Mesenteric fat pad (tissue), 1 donor: ENCODE measurements at regions not wholly inside any gene's neighbourhood (a gene's known extent, or its start where the extent isn't known, plus 50 kb on each side); places are given as distances from the start of the nearest gene placed in this dataset.
"Not testable (repeated sequence)": the region's sequence is repeated elsewhere in the genome, so short reads cannot be mapped to it uniquely, and the experiment has no call there.

Source experiments
- DNase-seq: peaks from one replicate; pipeline ENCODE4 v3.0.0-alpha.2; 2020; ENCODE audit warnings: low spot score
- donor health status: DM: yes; HTN: yes; CAD: no.

DNA sequence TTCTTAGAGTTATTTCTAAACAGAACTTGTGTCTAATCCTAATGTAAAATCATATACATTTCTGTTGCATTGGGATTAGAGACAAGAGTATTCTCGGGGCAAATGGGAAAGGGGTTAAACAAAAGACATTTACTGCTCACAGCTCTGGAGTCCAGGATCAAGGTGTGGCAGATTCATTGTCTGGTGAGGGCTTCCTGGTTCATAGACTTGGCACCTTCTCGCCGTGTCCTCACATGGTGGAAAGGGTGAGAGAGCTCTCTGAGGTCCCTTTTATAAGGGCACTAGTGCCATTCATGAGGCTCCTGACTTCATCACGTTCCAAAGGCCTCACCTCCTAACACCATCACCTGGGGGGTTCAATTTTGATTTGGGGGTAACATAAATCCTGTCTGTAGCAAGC is 90.3 kb upstream of the PRKX start:
- DNase-seq, result no peak

GRCh38 chrX:3803305-3803704 is 89.9 kb upstream of the PRKX start:
- DNase-seq, result no peak

DNA sequence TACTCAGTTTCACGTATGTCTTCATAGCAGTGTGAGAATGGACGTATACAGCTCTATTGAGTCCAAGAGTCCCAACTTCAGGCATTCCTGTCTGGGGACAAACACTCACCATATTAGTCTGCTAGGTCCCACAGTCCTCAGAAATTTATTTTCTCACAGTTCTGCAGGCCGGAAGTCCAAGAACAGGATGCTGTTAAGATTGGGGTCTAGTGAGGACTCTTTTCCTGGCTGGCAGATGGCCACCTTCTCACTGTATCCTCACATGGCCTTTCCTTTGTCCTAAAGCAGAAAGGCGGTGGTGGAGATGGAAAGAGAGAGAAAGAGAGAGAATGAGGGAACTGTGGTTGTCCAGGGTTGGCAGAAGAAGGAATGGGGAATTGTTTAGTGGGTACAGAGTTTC is 82.0 kb upstream of the PRKX start:
- DNase-seq, result not testable (repeated sequence)

GRCh38 chrX:3791449-3791848 is 78.0 kb upstream of the PRKX start:
- DNase-seq, result no peak

GRCh38 chrX:3788494-3789233 is 75.2 kb upstream of the PRKX start:
- DNase-seq, result no peak

DNA sequence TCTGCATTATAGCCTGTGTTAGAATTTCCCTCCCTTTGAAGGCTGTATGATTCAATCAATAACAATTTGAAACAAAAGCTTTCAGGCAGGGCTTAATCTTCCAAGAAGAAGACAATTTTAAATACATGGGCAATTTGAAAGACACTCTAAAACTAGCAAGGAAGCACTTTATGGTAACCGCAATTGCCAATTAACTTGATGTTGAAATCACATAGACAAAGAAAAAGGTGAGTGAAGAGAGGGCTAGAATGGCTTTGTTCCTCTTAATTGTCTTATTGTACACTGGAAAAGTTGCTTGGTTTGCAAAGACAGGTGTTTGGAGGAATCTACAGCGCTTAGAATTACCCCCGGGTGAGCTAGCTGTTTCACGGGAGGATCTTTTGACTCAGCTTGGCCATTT is 74.4 kb upstream of the PRKX start:
- no peak for DNase-seq

- DNase-seq, result not testable (repeated sequence)
These were observed 72.4 kb upstream of the PRKX start for GRCh38 chrX:3785822-3786221.

DNA sequence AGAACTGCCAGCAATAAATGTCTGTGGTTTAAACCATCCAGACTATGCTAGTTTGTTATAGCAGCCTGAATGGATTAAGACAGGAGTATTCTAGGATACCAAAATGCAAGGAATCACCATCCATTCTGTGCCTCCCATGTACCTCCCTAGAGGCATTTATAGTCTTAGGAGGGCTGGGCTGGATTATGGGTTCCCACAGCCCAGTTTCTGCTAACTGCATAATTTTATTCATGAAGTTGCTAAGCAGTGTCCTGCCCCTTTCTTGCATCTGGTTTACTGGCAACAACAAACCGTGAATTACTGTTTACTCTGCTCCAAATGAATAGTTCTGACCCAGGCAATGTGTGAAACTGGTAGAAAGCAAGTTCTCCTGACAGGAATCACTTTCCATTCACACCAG is 67.1 kb upstream of the PRKX start:
- DNase-seq, result no peak

- DNase-seq, result no peak
These were observed 66.1 kb upstream of the PRKX start for GRCh38 chrX:3779546-3779945.

- no peak for DNase-seq
These were observed 64.0 kb upstream of the PRKX start for GRCh38 chrX:3777416-3777815.

- DNase-seq, result no peak
These were observed 58.3 kb upstream of the PRKX start for GRCh38 chrX:3771766-3772165.

DNA sequence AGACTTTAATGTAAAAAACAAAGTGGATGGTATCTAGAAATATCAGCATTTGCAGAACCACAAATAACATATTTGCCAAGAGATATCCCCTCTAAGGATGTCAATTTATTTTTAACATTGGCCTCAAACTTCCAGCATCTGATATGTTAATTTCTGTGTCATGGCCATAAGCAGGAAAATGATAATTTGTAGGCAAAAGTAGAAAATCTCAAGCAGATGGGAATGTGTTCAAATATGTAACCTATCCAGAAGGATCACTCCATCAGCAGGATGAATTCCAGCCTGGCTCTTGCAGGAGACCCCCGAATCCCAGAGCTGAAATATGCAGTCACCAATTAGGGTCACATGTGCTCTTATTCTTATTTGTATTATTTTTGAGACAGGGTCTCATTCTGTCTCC is 55.4 kb upstream of the PRKX start:
- no peak for DNase-seq
